SW 1271 (cell line): ENCODE measurements at regions not wholly inside any gene's neighbourhood (a gene's known extent, or its start where the extent isn't known, plus 50 kb on each side); places are given as distances from the start of the nearest gene placed in this dataset.

Source experiments
- DNase-seq, 2 experiments: peaks; one replicate each; lab custom pipeline; 2025; lab: John Stamatoyannopoulos, UW

DNA sequence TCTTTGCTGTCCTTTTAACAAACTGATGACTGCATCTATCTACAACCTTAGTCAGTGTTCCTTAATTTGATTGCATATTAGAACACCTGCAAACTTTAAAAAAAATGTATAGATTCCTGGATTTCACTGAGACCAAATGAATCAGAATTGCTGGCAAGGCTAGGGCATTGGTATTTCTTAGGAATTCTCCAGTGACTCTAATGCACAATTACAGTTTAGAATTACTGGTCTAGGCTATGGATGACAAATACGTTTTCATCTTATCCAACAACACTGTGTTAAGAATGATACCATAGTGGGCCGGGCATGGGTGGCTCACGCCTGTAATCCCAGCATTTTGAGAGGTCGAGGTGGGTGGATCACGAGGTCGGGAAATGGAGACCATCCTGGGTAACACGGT, 545.9 kb upstream of the RIOK2 start:
- no peak for DNase-seq

DNA sequence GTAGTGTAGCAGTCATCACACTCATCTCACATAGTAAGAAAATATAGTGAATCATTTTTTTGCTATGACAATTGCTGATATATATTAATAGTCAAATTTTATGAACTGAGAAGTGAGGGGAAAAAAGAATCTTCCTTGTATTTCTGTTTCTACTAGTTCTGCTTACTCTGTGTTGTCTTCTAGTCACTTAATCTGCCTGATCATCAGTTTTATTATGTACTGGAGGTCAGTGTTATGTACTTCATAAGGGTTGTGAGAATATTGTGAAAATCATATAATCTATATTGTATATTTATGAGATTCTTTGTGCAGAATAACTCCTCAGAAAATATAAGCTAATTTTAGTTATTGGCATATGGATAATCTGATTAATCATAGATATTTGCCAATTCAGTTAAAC, 546.9 kb upstream of the RIOK2 start:
- no peak for DNase-seq

- no peak for DNase-seq
Measured at GRCh38 chr5:97735209-97735608, 552.2 kb upstream of the RIOK2 start.

DNA sequence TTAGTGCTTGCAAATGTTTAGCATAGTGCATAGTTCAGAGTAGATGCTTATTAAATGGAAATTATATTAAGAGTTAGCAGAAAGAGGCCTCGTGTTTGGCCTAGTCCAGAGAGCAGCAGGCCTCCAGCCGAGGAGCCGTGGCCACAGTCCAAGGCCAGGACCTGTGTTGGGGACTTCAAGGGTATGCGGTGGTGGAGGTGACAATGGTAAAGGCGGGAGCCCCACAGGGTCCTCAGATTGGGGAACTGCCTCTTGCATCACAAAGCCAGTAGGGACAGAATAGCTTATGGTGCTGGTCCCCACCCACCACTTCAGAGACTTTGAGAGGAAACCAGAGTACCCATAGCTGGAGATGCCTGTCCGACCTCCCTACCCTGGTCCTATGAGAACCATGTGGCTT, 554.6 kb upstream of the RIOK2 start:
- no peak for DNase-seq

DNA sequence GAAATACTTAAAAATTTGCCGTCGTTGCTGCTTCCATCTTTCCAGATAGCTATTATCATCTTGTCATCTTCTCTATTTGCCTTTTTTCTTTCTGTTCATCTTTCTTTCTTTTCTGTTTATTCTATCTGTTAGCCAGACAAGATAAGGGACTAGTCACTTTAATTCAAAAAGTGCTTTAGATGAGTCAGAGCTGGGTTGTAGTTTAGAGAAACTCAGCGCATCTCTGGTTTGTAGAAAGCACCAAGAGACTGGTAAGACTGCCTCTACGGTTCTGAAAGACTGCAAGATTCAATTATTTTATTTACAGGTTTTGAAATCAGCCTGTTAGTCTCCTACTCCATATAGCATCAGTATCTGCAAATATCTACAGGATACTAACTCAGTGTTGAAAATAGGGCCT, 562.8 kb upstream of the RIOK2 start:
- DNase-seq = no peak

GRCh38 chr5:97750576-97750975, 567.5 kb upstream of the RIOK2 start:
- no peak for DNase-seq

DNA sequence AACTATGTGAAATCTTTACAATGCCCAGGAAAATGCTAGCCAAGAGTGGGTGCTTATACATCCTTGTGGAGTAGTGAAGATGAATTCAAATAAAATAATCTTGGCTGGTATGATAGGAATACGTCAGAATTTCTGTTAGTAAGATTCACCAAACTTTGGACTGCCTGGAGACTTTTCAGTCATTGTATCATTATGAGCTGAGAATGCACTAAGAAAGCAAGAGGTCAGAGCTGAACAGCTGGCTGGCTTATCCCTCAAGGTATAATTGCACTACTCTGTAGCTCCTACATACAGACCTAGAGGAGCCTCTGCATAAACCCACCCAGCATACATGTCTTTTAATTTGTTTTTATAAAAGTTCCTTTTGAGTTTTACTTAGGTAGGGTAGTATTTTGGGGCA, 568.5 kb upstream of the RIOK2 start:
- DNase-seq = no peak

DNA sequence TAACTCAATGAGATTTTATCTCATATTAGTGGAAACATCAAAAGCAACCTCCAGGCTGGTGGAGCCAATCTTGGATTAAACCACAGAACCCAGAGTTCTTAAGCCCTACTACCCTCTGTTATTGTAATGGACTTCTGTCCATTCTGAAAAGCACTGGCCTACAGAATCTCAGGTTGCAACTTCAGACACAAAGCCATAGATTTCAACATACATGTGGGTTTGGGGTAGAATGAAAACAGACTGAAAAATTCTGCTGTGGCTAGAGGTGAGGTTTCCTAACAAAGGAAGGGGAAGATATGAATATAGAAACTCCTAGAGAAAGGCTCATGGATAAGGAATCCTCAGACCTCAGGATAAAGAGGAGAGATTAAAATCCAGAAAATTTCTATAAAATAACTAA, 569.8 kb upstream of the RIOK2 start:
- no peak for DNase-seq

GRCh38 chr5:97762483-97762882, 579.4 kb upstream of the RIOK2 start:
- DNase-seq = no peak

DNA sequence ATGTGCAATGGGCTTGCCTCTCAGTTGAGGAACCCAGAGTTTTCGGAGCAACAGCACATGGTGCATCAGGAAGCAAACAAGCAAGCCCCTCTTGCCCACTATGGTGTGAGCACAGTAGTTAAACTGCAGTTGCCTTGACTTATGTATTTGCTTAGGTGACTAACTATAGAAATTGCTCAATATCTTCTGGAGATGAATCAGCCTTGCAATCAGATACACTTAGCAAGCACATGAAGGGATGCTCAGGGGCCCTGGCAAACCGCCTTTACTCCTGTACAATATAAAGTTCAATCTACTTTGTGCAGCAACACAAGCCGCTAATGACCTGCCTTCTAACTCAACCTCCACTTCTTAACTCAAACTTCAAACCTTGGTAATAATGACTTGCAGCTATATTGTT, 581.7 kb upstream of the RIOK2 start:
- peak; percentile 6 to 42 for DNase-seq

DNA sequence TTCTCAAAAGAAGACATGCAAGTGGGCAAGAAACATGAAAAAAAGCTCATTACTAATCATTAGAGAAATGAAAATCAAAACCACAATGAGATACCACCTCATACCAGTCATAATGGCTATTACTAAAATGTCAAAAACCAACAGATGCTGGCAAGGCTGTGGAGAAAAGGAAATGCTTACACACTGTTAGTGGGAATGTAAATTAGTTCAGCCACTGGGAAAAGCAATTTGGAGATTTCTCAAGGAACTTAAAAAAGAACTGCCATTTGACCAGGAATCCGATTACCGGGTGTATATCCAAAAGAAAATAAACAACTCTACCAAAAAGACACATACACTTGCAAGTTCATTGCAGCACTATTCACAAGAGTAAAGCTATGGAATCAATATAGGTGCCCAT, 595.4 kb upstream of the RIOK2 start:
- no peak for DNase-seq

DNA sequence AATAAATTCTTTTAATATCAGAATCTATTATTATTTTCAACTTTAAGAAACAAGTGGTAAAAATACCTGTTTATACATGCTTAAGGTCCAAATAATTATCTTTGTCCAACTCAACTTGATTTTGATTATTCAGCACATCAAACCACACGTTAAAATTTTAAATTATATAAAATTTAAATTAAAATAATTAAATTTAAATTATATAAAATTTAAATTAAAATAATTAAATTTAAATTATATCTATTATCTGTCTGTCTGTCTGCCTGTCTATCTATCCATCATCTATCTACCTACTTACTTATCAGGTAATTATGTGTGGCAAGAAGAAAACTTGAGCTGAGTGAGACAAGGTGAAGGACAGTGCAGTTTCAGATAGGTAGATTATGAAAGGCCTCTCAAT, 605.3 kb upstream of the RIOK2 start:
- DNase-seq = no peak

- no peak for DNase-seq
Measured at GRCh38 chr5:97797994-97798451, 615.0 kb upstream of the RIOK2 start.

GRCh38 chr5:97801461-97801860, 618.4 kb upstream of the RIOK2 start:
- no peak for DNase-seq

DNA sequence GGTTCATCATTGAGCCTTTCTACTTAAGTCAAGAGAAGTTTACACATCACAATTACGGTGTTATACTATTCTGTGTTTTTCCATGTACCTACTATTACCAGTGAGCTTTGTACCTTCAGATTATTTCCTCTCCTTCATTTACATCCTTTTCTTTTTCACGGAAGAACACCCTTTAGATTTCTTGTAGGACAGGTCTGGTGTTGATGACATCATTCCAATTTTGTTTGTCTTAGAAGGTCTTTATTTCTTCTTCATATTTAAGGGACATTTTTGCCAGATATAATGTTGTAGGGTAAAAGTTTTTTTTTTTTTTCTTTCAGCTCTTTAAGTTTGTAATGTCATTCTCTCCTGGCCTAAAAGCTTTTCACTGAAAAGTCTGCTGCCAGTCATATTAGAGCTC, 637.1 kb upstream of the RIOK2 start:
- no peak for DNase-seq

DNA sequence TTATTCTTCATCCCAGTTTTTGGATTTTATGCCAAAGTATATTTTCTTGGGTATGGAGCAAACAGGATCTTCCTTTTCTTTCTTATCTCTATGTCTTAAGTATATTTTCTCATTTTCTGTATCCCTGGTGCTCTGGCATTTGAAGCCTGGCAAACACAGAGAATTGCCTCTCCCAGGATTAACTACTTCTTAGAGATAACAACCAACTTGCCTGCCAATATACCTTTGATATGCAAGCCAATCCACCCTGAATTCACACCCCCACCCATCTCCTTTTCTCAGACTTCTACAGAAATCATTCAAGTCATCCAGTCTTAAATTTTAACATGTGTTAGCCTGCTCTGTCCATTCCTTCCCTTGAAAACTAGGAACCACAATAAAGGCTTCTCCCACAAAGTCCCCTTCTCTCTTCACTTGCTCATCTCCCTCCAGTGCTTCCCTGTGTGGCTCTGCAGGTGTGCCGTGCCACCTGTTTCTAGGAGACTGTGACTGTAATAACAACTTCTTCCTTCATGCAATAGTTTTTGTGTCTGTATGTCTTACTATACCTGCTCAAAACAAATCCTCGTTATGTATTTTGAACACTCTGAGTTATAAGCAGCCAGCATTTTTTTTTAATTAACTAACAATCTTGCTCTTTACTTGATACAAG, 649.7 kb upstream of the RIOK2 start:
- DNase-seq = no peak

GRCh38 chr5:97834561-97834960, 651.5 kb upstream of the RIOK2 start:
- DNase-seq = no peak

- no peak for DNase-seq
Measured at GRCh38 chr5:97835112-97835511, 652.1 kb upstream of the RIOK2 start.

- DNase-seq = no peak
Measured at GRCh38 chr5:97836816-97837215, 653.8 kb upstream of the RIOK2 start.

DNA sequence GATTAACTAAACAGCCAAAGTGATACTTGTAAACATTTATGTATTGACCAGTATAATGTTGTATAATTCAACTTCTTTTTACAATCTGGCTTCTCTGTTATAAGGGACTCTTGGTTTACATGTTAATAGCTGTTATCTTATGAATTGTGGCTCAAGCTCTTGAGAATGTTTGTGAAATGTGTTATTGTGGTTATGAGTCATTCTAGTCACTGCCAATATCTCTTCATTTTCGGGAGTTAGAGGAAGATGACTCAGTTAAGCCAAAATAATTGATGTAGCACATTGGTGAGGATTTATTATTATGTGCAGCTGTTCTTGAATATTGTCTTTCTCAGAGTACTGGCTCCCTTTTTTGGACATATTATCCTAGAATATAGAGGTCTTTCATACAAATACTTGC, 655.2 kb upstream of the RIOK2 start:
- DNase-seq = peak; percentile 81 to 98

DNA sequence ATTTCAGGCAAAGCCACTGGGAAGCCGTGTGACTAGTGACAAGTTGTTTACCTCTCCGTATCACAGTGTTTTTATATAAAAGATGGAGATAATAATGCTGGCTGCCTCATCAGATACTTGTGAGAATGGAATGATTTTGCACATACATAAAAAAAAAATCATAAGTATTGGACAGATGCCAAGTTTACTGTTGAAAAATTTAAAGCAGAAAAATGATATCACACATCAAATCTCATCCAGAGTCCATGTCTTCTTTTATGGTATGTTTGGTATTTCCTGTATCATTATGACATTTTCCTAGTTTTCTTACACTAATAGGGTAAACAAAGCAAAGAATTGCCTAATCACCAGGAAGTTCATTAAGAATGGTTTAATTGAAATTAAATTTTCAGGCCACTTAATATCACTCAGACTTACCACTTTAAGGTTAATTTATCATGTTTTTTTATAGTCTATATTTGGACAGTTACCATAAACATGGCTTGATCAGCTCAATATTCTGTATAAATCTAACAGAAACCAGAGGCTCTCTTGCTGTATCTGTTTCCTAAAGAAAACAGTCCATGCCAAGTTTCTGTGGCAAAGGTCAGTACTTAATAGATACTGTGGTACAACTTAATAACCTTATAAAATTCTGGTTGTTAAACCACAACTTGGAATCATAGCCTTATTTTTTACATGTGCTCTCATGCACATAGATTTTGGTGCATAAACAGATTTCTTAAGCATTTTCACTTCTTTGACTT, 656.5 kb upstream of the RIOK2 start:
- peak; percentile 6 to 68 for DNase-seq

GRCh38 chr5:97840643-97841042, 657.6 kb upstream of the RIOK2 start:
- DNase-seq = peak in 1 of 2 experiments; percentile 24

DNA sequence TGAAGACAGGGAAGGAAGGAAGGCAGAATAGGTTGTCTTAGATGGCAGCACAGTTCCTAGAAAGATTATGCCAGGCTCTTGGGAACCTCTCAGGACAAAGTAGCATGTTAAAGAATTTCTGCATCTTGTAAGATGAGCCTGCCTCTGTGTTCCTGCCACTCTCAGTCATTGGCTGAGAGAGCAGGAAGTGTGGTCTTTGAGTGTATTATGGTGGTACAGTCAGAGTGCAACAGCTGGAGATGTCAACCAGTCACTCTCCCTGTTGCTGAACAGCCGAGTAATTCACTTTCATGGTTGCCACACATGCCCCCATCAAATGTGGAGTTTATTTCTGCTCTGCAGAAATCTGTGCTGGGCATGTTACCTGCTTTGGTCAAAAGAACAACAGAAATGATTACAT, 659.6 kb upstream of the RIOK2 start:
- no peak for DNase-seq

DNA sequence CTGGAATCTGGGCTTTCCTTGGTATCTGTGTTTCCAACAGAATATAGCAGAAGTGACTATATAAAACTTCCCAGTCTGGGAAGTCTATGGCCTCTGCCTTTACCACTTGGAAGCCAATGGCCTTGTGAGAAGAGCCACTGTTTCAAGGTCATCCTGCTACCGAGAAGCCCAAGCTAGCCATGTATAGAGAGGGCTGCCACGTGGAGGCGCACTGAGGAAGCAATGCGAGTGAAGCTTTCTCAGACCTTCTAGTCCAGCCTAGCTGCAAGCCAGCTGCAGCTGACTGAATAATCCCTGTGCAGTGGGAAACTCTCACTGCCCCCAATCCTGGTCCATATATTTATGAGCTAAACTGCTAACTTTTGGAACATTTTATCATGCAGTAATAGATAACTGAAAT, 661.8 kb upstream of the RIOK2 start:
- no peak for DNase-seq
